D721Med (cell line): ENCODE measurements at regions not wholly inside any gene's neighbourhood (a gene's known extent, or its start where the extent isn't known, plus 50 kb on each side); places are given as distances from the start of the nearest gene placed in this dataset.

Experiments
- DNase-seq: peaks from one replicate; pipeline ENCODE4 v3.0.0; 2011; ENCODE audit warnings: low spot score; ENCODE audit not compliant: insufficient read length
- FAIRE-seq: peaks from 2 replicates; lab custom pipeline; 2011; peaks lifted over from hg19 to GRCh38; lab: Jason Lieb, UNC
- TF ChIP-seq, protein P1 (sequence below): IDR thresholded peaks from 2 replicates; pipeline ENCODE4 v1.5.1; 2012; ENCODE audit warnings: mild to moderate bottlenecking, control low read depth; ENCODE audit not compliant: insufficient read depth; ENCODE audit errors: missing control alignments

- TF ChIP-seq, protein P1, sequence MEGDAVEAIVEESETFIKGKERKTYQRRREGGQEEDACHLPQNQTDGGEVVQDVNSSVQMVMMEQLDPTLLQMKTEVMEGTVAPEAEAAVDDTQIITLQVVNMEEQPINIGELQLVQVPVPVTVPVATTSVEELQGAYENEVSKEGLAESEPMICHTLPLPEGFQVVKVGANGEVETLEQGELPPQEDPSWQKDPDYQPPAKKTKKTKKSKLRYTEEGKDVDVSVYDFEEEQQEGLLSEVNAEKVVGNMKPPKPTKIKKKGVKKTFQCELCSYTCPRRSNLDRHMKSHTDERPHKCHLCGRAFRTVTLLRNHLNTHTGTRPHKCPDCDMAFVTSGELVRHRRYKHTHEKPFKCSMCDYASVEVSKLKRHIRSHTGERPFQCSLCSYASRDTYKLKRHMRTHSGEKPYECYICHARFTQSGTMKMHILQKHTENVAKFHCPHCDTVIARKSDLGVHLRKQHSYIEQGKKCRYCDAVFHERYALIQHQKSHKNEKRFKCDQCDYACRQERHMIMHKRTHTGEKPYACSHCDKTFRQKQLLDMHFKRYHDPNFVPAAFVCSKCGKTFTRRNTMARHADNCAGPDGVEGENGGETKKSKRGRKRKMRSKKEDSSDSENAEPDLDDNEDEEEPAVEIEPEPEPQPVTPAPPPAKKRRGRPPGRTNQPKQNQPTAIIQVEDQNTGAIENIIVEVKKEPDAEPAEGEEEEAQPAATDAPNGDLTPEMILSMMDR, result no peak
- FAIRE-seq, result no peak
- DNase-seq, result no peak
These were observed 185.8 kb upstream of the SSTR1 start for GRCh38 chr14:38021861-38022260.

DNA sequence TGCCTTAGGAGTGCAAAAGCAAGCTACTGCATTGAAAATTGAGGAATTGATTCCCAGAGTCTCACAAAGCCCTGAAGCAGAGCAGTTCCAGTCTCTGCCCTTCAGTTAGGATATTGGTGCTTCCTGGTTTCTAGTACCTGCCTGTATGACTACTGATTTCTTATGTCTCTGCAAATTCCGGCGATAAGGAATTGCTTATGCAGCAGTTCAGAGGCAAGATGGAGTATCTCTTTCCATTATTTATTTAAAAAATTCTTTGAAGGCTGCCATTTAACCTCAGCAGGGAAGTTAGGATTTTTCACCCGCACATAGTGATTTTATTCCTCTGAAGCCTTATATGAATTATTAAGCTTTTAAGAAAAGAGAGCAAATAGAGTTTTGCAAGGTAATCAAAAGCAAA lies 184.9 kb upstream of the SSTR1 start:
- DNase-seq (no peak), FAIRE-seq (no peak)
- TF ChIP-seq, protein P1, result no peak

DNA sequence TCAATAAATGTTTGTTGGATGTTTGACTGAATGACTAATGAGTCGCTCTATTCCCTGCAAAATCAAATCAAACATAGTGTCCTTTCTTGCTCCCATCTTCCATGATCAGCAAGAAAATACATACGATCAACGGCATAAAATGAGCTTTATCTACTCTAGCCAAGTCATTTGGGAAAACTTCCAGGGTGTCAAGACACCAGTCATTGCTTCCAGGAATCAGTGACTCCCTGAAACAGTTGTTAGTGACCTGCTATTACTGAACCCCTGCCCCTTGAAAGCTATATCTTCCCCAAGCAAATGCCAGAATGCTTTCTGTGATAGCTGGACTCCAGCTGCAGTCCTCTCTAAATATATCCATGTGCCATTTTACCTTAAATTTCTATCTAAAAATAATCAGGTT lies 169.5 kb upstream of the SSTR1 start:
- no peak for FAIRE-seq
- no peak for DNase-seq
- TF ChIP-seq, protein P1, result no peak

DNA sequence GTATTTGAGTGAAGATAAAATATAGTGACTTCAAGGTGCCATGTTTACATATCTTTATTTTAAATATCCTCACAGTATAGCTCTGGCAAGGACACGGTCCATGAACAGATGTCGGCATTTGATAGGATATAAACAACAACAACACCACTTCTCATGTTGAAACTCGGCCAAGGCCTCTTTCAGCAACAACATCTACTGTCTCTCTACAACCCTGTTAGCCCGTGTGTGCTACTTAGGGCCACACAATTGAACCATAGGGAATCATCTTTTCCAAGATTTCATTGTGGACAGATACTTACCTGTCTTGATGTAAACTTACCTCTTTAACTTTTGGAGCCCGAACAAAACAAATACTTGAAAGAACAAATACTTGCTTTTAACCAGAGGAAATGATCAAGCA lies 168.7 kb upstream of the SSTR1 start:
- TF ChIP-seq, protein P1, result no peak
- FAIRE-seq, result no peak
- no peak for DNase-seq

- FAIRE-seq, result no peak
- TF ChIP-seq, protein P1, result no peak
- DNase-seq, result no peak
These were observed 168.2 kb upstream of the SSTR1 start for GRCh38 chr14:38039496-38039895.

DNA sequence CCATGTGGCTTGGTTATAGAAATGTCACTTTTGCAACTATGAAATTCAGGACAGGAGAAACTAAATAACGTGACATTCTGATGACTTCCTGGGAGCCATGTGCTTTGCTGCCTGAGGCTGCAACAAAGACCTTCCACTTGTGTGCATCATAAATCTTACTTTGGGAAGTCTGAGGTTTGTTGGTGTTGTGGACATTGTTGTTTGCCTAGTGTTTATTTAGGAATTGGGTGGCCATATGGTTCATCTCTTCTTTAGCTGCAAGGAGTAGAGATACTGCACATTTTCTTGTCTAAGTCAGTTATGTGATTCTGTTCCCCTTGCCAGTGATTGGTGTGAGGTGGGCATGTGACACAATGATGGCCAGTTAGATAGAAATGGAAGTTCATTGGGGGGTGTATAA lies 167.3 kb upstream of the SSTR1 start:
- TF ChIP-seq, protein P1, result no peak
- DNase-seq, result no peak
- no peak for FAIRE-seq

GRCh38 chr14:38042322-38042721 lies 165.4 kb upstream of the SSTR1 start:
- DNase-seq (no peak), FAIRE-seq (no peak)
- TF ChIP-seq, protein P1, result no peak
